ENCODE measurements at regions not wholly inside any gene's neighbourhood (a gene's known extent, or its start where the extent isn't known, plus 50 kb on each side); places are given as distances from the start of the nearest gene placed in this dataset.

- TF ChIP-seq POLR2A (IDR thresholded peaks at IDR 0.05), result no peak
- TF ChIP-seq, protein P1, sequence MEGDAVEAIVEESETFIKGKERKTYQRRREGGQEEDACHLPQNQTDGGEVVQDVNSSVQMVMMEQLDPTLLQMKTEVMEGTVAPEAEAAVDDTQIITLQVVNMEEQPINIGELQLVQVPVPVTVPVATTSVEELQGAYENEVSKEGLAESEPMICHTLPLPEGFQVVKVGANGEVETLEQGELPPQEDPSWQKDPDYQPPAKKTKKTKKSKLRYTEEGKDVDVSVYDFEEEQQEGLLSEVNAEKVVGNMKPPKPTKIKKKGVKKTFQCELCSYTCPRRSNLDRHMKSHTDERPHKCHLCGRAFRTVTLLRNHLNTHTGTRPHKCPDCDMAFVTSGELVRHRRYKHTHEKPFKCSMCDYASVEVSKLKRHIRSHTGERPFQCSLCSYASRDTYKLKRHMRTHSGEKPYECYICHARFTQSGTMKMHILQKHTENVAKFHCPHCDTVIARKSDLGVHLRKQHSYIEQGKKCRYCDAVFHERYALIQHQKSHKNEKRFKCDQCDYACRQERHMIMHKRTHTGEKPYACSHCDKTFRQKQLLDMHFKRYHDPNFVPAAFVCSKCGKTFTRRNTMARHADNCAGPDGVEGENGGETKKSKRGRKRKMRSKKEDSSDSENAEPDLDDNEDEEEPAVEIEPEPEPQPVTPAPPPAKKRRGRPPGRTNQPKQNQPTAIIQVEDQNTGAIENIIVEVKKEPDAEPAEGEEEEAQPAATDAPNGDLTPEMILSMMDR (IDR thresholded peaks at IDR 0.05), result no peak
Observed at GRCh38 chr10:90481326-90481923, 376.4 kb downstream of the HTR7 start.

Data from sigmoid colon (tissue), 3 donors.